ENCODE measurements at regions not wholly inside any gene's neighbourhood (a gene's known extent, or its start where the extent isn't known, plus 50 kb on each side); places are given as distances from the start of the nearest gene placed in this dataset.

GRCh38 chr7:113825832-113826231, 93.0 kb downstream of the PPP1R3A start:
- DNase-seq (ENCODE audit: low read depth in 3 of 3, low spot score in 1 of 3), result no peak

GRCh38 chr7:113824117-113824823, 94.5 kb downstream of the PPP1R3A start:
- DNase-seq (ENCODE audit: low read depth in 3 of 3, low spot score in 1 of 3), result no peak

GRCh38 chr7:113819474-113819873, 99.3 kb downstream of the PPP1R3A start:
- DNase-seq (ENCODE audit: low read depth in 3 of 3, low spot score in 1 of 3), result no peak

GRCh38 chr7:113816639-113817038, 102.2 kb downstream of the PPP1R3A start:
- no peak for DNase-seq (ENCODE audit: low read depth in 3 of 3, low spot score in 1 of 3)

- DNase-seq (ENCODE audit: low read depth in 3 of 3, low spot score in 1 of 3), result no peak
Measured at GRCh38 chr7:113813471-113813870, 105.3 kb downstream of the PPP1R3A start.

GRCh38 chr7:113812591-113813255, 106.1 kb downstream of the PPP1R3A start:
- DNase-seq (ENCODE audit: low read depth in 3 of 3, low spot score in 1 of 3), result no peak

GRCh38 chr7:113810080-113810744, 108.6 kb downstream of the PPP1R3A start:
- DNase-seq (ENCODE audit: low read depth in 3 of 3, low spot score in 1 of 3), result no peak

- DNase-seq (ENCODE audit: low read depth in 3 of 3, low spot score in 1 of 3), result no peak
Measured at GRCh38 chr7:113809581-113809980, 109.2 kb downstream of the PPP1R3A start.

GRCh38 chr7:113806633-113807327, 112.0 kb downstream of the PPP1R3A start:
- DNase-seq (ENCODE audit: low read depth in 3 of 3, low spot score in 1 of 3), result no peak

GRCh38 chr7:113805976-113806375, 112.8 kb downstream of the PPP1R3A start:
- DNase-seq (ENCODE audit: low read depth in 3 of 3, low spot score in 1 of 3), result no peak

GRCh38 chr7:113804475-113805095, 114.2 kb downstream of the PPP1R3A start:
- no peak for DNase-seq (ENCODE audit: low read depth in 3 of 3, low spot score in 1 of 3)

GRCh38 chr7:113801751-113802150, 117.1 kb downstream of the PPP1R3A start:
- no peak for DNase-seq (ENCODE audit: low read depth in 3 of 3, low spot score in 1 of 3)

- no peak for DNase-seq (ENCODE audit: low read depth in 3 of 3, low spot score in 1 of 3)
Measured at GRCh38 chr7:113800826-113801225, 118.0 kb downstream of the PPP1R3A start.

- DNase-seq (ENCODE audit: low read depth in 3 of 3, low spot score in 1 of 3), result no peak
Measured at GRCh38 chr7:113799896-113800295, 118.9 kb downstream of the PPP1R3A start.

GRCh38 chr7:113797420-113798010, 121.3 kb downstream of the PPP1R3A start:
- DNase-seq (ENCODE audit: low read depth in 3 of 3, low spot score in 1 of 3), result no peak

- no peak for DNase-seq (ENCODE audit: low read depth in 3 of 3, low spot score in 1 of 3)
Measured at GRCh38 chr7:113796557-113796956, 122.3 kb downstream of the PPP1R3A start.

GRCh38 chr7:113794573-113794972, 124.2 kb downstream of the PPP1R3A start:
- DNase-seq (ENCODE audit: low read depth in 3 of 3, low spot score in 1 of 3), result no peak

GRCh38 chr7:113793171-113793570, 125.6 kb downstream of the PPP1R3A start:
- DNase-seq (ENCODE audit: low read depth in 3 of 3, low spot score in 1 of 3), result no peak

GRCh38 chr7:113790025-113790424, 128.8 kb downstream of the PPP1R3A start:
- no peak for DNase-seq (ENCODE audit: low read depth in 3 of 3, low spot score in 1 of 3)

- no peak for DNase-seq (ENCODE audit: low read depth in 3 of 3, low spot score in 1 of 3)
Measured at GRCh38 chr7:113787106-113787505, 131.7 kb downstream of the PPP1R3A start.

- no peak for DNase-seq (ENCODE audit: low read depth in 3 of 3, low spot score in 1 of 3)
Measured at GRCh38 chr7:113784956-113785355, 133.9 kb downstream of the PPP1R3A start.
